Bronchial epithelial cell (primary cell): ENCODE measurements at regions not wholly inside any gene's neighbourhood (a gene's known extent, or its start where the extent isn't known, plus 50 kb on each side); places are given as distances from the start of the nearest gene placed in this dataset.

Experiments
- DNase-seq: peaks from one replicate; pipeline ENCODE4 v3.0.0-alpha.2; 2010; ENCODE audit warnings: low read depth
- FAIRE-seq: peaks from 2 replicates; lab custom pipeline; 2011; peaks lifted over from hg19 to GRCh38; lab: Jason Lieb, UNC
- H3K27me3 ChIP-seq: 2 replicates; pipeline ENCODE4 v1.5.1; 2011; ENCODE audit warnings: low read length; ENCODE audit not compliant: control insufficient read depth, insufficient read depth
- H3K36me3 ChIP-seq: 2 replicates; pipeline ENCODE4 v1.5.1; 2011; ENCODE audit warnings: low read length; ENCODE audit not compliant: control insufficient read depth, insufficient read depth
- H3K4me3 ChIP-seq: 2 replicates; pipeline ENCODE4 v1.5.1; 2011; ENCODE audit warnings: mild to moderate bottlenecking, low read depth, low read length, control low read depth
- CTCF ChIP-seq: IDR thresholded peaks from 2 replicates; pipeline ENCODE4 v1.5.1; 2011; ENCODE audit warnings: mild to moderate bottlenecking, moderate library complexity, low read length, control low read depth, inconsistent platforms; ENCODE audit not compliant: insufficient read depth, severe bottlenecking

GRCh38 chr2:128445523-128445900 lies 126.8 kb upstream of the HS6ST1 start:
- Histone ChIP-seq H3K27me3 (no peaks in the 10 kb centered on the region), H3K36me3 (no peaks in the 10 kb centered on the region), H3K4me3 (no peak overlapping the region)
- FAIRE-seq (no peak), DNase-seq (no peak)
- TF ChIP-seq CTCF: no peak

DNA sequence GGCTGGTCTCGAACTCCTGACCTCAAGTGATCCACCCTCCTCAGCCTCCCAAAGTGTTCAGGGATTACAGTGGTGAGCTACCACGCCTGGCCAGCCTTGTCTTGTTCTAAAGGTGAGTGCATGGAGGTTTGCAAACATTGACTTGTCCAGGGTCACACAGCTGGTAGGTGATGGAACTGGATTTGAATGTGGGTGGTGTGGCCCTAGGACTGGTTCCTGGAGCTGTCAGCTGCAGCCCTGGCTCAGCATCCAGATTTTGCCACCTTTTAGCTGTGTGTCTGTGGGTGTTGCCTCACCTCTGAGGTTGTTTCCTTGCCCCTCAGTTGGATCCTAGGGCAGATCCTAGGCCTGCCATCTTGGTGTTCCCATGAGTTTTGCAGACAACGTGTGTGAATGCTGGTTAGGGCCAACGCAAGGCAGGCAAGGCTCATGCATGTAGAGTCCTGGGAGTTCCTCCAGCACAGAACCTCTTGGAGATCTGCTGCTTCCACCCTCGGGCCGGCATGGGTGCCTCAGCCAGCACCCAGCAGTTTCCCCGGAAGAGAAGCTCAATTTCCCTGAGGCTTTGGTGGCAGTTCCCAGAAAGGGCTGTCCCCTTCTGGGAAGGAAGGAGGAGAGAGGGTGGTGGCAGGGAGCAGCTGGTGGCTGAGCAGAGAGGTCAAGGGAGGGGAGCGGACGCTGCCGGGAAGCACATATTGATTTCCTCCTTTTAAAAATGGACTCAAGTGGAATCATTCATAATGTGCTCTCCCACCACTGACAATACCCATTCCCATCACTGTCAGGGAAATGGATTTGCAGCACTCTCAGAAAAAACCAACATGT lies 127.6 kb upstream of the HS6ST1 start:
- FAIRE-seq (no peak), DNase-seq (no peak)
- no peaks in the 10 kb centered on the region for H3K27me3 ChIP-seq
- no peak overlapping the region for H3K4me3 ChIP-seq
- no peak for TF ChIP-seq CTCF
- H3K36me3 ChIP-seq: no peaks in the 10 kb centered on the region

DNA sequence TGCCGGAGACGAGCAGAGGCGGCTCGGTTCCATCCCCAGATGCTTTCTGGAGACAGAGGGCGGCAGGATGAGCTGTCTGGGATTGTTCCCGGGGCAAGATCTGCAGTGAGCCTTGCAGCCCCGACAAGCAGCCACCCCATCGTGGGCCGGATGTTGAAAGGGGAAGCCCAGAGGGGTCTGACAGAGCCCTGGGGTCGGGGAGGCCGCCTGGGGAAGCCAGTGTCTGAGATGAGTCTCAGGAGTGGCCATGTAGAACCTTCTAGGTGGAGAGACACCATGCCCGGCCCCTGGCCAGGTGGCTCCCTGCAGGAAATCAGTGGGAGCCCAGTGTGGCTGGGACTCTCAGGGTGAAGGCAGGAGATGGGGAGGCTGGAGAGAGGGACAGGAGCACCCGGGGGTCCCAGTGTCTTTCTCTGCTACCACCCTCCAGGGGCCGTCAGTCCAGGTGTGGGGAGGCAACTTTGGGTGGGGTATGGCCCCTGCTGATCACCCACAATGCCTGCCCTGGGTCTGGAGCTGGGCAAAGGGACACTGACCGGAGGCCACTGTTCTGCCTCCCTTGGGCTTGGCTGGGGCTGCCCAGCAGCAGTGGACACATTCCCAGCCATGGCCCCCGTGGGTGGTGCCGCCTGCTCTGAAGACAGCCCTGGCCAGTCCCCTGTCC lies 128.3 kb upstream of the HS6ST1 start:
- Histone ChIP-seq H3K36me3 (no peaks in the 10 kb centered on the region), H3K27me3 (no peaks in the 10 kb centered on the region), H3K4me3 (no peak overlapping the region)
- TF ChIP-seq CTCF: no peak
- DNase-seq (no peak), FAIRE-seq (no peak)

DNA sequence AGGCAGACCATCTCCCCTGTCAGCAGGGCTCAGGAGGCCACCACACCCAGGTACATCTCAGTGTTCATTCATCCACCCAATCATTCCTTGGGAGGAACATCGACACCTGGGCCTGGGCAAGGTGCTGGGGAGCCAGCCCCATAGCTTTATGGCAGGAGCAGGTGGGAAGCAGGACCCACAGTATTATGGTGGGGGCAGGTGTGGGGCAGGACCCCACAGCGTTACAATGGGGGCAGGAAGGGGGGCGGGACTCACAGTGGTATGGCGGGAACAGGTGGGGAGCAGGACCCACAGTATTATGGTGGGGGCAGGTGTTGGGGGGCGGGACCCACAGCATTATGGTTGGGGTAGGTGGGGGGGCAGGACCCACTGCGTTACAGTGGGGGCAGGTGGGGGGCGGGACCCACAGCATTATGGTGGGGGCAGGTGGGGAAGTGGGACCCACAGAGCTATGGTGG lies 128.9 kb upstream of the HS6ST1 start:
- H3K27me3 ChIP-seq: no peaks in the 10 kb centered on the region
- no peak overlapping the region for H3K4me3 ChIP-seq
- no peak for FAIRE-seq
- TF ChIP-seq CTCF: no peak
- DNase-seq: no peak
- H3K36me3 ChIP-seq: no peaks in the 10 kb centered on the region

GRCh38 chr2:128448331-128449225 lies 129.9 kb upstream of the HS6ST1 start:
- FAIRE-seq (no peak), DNase-seq (no peak)
- Histone ChIP-seq H3K4me3 (no peak overlapping the region), H3K27me3 (no peaks in the 10 kb centered on the region), H3K36me3 (no peaks in the 10 kb centered on the region)
- no peak for TF ChIP-seq CTCF
